ENCODE measurements at regions not wholly inside any gene's neighbourhood (a gene's known extent, or its start where the extent isn't known, plus 50 kb on each side); places are given as distances from the start of the nearest gene placed in this dataset.

GRCh38 chr14:83473416-83474235 lies 1940.0 kb upstream of the SEL1L start:
- TF ChIP-seq SPI1 (IDR thresholded peaks at IDR 0.05; ENCODE audit: borderline replicate concordance, low read depth) (no peak), CTCF (IDR thresholded peaks at IDR 0.05; ENCODE audit: insufficient read depth, low read length) (no peak), POLR2AphosphoS5 (IDR thresholded peaks at IDR 0.05; ENCODE audit: low read depth) (no peak), REST (IDR thresholded peaks at IDR 0.05; ENCODE audit: insufficient replicate concordance, low read depth) (no peak), GABPA (IDR thresholded peaks at IDR 0.05; ENCODE audit: low read depth) (no peak)
- Histone ChIP-seq H3K4me3 (replicated peaks; ENCODE audit: insufficient read depth, low read length) (no peak overlapping the region), H3K27ac (replicated peaks) (no peak overlapping the region), H3K27me3 (ENCODE audit: insufficient read depth, poor library complexity, severe bottlenecking) (no peaks in the 10 kb centered on the region)
- no peak for DNase-seq (ENCODE audit: low read depth in 1 of 2, low spot score in 1 of 2)

- no peaks in the 10 kb centered on the region for H3K27me3 ChIP-seq (ENCODE audit: insufficient read depth, poor library complexity, severe bottlenecking)
- no peak overlapping the region for H3K4me3 ChIP-seq (replicated peaks; ENCODE audit: insufficient read depth, low read length)
- TF ChIP-seq REST (IDR thresholded peaks at IDR 0.05; ENCODE audit: insufficient replicate concordance, low read depth) (no peak), SPI1 (IDR thresholded peaks at IDR 0.05; ENCODE audit: borderline replicate concordance, low read depth) (no peak), POLR2AphosphoS5 (IDR thresholded peaks at IDR 0.05; ENCODE audit: low read depth) (no peak), GABPA (IDR thresholded peaks at IDR 0.05; ENCODE audit: low read depth) (no peak), CTCF (IDR thresholded peaks at IDR 0.05; ENCODE audit: insufficient read depth, low read length) (no peak)
- H3K27ac ChIP-seq (replicated peaks), result no peak overlapping the region
- no peak for DNase-seq (ENCODE audit: low read depth in 1 of 2, low spot score in 1 of 2)
These were observed 1945.1 kb upstream of the SEL1L start for GRCh38 chr14:83478741-83479140.

GRCh38 chr14:83483063-83483462 lies 1949.4 kb upstream of the SEL1L start:
- no peak overlapping the region for H3K4me3 ChIP-seq (replicated peaks; ENCODE audit: insufficient read depth, low read length)
- no peak overlapping the region for H3K27ac ChIP-seq (replicated peaks)
- H3K27me3 ChIP-seq (ENCODE audit: insufficient read depth, poor library complexity, severe bottlenecking), result no peaks in the 10 kb centered on the region
- TF ChIP-seq POLR2AphosphoS5 (IDR thresholded peaks at IDR 0.05; ENCODE audit: low read depth) (no peak), GABPA (IDR thresholded peaks at IDR 0.05; ENCODE audit: low read depth) (no peak), REST (IDR thresholded peaks at IDR 0.05; ENCODE audit: insufficient replicate concordance, low read depth) (no peak), CTCF (IDR thresholded peaks at IDR 0.05; ENCODE audit: insufficient read depth, low read length) (no peak), SPI1 (IDR thresholded peaks at IDR 0.05; ENCODE audit: borderline replicate concordance, low read depth) (no peak)
- no peak for DNase-seq (ENCODE audit: low read depth in 1 of 2, low spot score in 1 of 2)
